Uterus (tissue), 2 donors: ENCODE measurements at regions not wholly inside any gene's neighbourhood (a gene's known extent, or its start where the extent isn't known, plus 50 kb on each side); places are given as distances from the start of the nearest gene placed in this dataset.

ENCODE experiments used
- POLR2A ChIP-seq, 2 donors: fragments of 450-650 bp; IDR thresholded peaks; one replicate each; pipeline ENCODE4 v1.6.1; 2016; ENCODE audit warnings: antibody characterized with exemption in 2 of 2, mild to moderate bottlenecking in 1 of 2, moderate library complexity in 1 of 2
- TF ChIP-seq, protein P1 (sequence below), 4 experiments: fragments of 200-600 bp in 2 of 4; fragments of 450-650 bp in 2 of 4; sonication (generic) in 2 of 4; IDR thresholded peaks; one replicate each; pipeline ENCODE4 v1.5.1; 2016 to 2019; ENCODE audit warnings: antibody characterized with exemption in 4 of 4, mild to moderate bottlenecking in 2 of 4, moderate library complexity in 1 of 4

DNA sequence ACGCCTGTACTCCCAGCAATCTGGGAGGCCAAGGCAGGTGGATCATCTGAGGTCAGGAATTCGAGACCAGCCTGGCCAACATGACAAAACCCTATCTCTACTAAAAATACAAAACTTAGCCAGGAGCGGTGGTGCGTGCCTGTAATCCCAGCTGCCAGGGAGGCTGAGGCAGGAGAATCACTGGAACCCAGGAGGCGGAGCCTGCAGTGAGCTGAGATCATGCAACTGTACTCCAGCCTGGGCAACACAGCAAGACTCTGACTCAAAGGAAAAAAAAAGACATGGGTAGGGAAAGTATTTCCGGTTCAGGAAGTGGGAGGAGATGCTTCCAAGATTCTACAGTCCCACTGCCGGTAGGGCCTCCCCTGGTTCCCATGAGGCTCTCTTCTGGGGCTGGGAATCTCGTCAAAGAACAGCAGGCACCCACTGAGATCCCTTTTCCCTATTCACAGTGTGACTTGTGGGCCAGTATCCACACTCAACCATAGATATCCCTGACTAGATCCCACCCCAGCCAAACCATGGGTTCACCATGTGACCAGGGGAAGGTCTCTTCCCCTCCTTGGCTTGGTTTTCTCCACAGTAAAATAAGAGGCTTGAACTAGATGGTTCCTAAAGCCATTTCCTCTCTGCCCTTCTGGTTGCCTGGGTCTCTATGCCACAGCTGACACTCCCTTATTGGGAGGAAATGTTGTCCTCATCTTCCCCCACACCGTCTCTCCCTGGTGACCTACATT is 443.3 kb downstream of the BUD13 start:
- TF ChIP-seq, protein P1, sequence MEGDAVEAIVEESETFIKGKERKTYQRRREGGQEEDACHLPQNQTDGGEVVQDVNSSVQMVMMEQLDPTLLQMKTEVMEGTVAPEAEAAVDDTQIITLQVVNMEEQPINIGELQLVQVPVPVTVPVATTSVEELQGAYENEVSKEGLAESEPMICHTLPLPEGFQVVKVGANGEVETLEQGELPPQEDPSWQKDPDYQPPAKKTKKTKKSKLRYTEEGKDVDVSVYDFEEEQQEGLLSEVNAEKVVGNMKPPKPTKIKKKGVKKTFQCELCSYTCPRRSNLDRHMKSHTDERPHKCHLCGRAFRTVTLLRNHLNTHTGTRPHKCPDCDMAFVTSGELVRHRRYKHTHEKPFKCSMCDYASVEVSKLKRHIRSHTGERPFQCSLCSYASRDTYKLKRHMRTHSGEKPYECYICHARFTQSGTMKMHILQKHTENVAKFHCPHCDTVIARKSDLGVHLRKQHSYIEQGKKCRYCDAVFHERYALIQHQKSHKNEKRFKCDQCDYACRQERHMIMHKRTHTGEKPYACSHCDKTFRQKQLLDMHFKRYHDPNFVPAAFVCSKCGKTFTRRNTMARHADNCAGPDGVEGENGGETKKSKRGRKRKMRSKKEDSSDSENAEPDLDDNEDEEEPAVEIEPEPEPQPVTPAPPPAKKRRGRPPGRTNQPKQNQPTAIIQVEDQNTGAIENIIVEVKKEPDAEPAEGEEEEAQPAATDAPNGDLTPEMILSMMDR (IDR thresholded peaks at IDR 0.05): no peak
- TF ChIP-seq POLR2A (IDR thresholded peaks at IDR 0.05): no peak
